ENCODE measurements at regions not wholly inside any gene's neighbourhood (a gene's known extent, or its start where the extent isn't known, plus 50 kb on each side); places are given as distances from the start of the nearest gene placed in this dataset.
"Not testable (repeated sequence)": the region's sequence is repeated elsewhere in the genome, so short reads cannot be mapped to it uniquely, and the experiment has no call there.

DNA sequence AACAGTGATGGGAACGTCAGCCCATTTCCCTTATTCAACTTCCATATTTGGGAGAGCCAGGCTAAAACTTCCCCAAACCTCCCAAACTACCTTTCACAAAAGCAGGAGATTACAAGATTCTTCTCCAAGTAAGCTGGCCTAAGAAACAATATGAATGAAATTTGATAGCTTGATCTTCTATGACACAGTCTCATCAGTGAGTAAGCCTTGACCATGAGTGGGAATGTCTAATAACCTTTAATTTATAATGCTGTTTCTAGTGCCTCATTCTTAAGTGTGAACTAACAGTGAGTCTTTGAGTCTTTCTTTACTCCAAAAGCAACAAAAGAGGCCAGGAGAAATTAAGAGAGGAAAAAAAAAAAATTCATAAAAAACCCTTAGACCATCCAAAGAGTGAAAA lies 1379.9 kb downstream of the EFNA5 start:
- no peak for DNase-seq

DNA sequence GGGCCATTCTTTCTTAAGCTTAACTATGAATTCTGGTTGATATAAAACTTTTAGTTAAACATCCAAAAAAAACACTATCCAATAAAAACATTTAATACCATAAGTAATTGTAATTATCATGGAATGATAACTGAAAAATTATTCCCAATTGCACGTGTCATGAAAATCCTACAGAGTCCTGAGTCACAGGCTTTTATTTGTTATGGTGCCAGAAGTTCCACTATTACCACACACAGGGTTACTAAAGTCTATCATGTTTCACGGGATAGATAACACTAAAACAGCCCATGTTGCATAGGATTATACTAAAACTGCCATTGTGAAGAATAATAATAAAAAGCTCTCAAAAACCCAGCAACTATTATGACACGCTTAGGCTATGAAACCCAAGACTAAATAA lies 1381.8 kb downstream of the EFNA5 start:
- no peak for DNase-seq

DNA sequence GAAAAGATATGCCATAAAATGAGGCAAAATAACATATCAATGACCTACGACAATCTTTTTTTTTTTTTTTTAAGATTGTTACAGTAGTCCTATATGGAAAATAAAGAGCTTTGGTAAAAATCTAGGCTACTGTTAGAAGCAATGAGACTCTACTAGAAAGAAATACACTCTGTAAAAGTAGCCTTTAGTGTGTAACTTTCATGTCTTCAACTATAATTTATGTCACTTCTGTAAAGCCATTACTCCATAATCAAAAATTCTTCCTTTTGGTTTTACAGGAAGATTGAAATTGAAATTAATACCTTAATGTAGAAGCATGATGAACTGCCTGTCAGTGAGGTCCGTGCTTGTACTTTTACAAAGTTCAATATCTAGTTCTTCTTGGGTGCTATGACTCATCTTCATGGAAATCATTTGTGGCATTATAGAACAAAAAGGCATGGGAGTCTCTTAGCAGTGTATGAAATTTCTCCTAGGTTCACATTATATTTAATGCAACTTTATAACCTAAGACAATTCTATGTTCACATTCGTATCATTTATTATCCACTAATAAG lies 1393.1 kb downstream of the EFNA5 start:
- no peak for DNase-seq

GRCh38 chr5:106269252-106269843 lies 1401.4 kb downstream of the EFNA5 start:
- no peak for DNase-seq

GRCh38 chr5:106267256-106267655 lies 1403.5 kb downstream of the EFNA5 start:
- no peak for DNase-seq

DNA sequence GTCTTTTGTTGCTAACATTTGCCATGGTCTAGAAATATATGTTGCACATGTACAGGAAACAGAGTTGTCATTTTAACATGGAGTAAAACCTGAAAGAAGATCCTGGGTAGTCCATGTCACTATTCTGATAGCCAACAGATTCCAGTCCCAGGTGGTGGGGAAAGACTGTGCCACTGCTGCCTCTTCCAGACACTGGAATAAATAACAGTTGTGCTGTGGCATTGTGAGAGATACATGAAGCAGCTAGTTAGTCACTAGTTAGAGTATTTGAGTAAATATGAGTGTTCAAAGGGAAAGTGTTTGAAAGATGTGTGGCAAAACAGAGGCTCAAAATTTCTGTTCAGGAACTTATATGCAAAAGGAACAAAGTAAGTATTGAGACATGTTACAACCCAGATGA lies 1408.3 kb downstream of the EFNA5 start:
- no peak for DNase-seq

GRCh38 chr5:106259431-106260090 lies 1411.2 kb downstream of the EFNA5 start:
- not testable (repeated sequence) for DNase-seq

DNA sequence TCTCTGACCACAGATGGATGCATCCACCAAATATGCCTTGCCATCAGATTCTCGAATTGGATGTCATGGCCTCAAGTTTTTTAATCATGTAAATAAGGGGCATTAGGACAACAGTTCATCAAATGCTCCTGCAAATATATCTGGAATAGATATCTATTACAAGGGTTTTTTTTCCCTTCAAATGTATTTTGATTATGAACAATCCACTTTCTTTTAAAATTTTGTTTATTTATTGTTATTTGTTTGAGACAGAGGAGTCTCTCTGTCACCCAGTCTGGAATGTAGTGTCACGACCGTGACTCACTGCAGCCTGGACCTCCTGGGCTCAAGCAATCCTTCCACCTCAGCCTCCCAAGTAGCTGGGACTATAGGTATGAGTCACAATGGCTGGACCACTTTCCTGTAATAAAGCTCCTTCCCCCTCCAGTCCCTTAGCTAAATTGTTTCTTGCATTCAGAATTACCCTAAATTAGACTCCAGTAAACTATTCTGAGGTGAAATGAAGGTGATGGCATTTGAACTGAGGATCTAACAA lies 1412.1 kb downstream of the EFNA5 start:
- DNase-seq, result no peak

- DNase-seq, result no peak
These were observed 1416.0 kb downstream of the EFNA5 start for GRCh38 chr5:106254784-106255183.

- DNase-seq, result not testable (repeated sequence)
These were observed 1424.5 kb downstream of the EFNA5 start for GRCh38 chr5:106246044-106246745.

- no peak for DNase-seq
These were observed 1429.3 kb downstream of the EFNA5 start for GRCh38 chr5:106241409-106241808.

DNA sequence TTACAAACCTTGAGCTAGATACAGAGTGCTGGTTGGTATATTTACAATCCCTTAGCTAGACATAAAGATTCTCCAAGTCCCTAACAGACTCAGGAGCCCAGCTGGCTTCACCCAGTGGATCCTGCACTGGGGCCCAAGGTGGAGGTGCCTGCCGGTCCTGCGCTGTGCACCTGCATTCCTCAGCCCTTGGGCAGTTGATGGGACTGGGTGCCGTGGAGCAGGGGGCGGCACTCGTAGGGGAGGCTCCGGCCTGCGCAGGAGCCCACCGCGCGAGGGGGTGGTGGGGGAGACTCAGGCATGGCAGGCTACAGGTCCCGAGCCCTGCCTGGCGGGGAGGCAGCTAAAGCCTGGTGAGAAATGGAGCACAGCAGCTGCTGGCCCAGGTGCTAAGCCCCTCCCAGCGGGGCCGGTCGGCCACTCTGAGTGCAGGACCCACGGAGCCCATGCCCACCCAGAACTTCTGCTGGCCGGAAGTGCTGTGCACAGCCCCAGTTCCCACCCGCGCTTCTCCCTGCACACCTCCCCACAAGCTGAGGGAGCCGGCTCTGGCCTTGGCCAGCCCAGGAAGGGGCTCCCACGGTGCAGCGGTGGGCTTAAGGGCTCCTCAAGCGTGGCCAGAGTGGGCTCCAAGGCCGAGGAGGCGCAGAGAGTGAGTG lies 1464.7 kb downstream of the EFNA5 start:
- DNase-seq, result no peak

- DNase-seq, result no peak
These were observed 1468.7 kb downstream of the EFNA5 start for GRCh38 chr5:106202035-106202434.

DNA sequence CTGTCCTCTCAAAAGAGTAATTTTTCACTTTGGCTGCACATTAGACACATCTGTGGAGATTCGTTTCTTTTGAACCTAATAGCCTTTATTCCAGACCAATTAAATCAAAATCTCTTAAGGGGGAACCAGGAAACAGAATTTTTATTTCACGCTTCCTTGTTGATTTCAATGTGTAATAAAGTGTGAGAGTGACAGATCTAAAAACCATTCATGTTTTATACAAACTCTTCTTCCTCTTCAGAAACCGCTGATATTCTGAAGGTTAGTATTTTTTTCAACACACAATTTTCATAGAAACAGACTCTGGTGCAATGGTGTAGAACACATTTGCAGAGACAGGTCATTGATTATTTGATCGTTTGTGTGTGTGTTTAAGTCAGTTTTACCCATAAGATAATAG lies 1469.8 kb downstream of the EFNA5 start:
- DNase-seq, result no peak

DNA sequence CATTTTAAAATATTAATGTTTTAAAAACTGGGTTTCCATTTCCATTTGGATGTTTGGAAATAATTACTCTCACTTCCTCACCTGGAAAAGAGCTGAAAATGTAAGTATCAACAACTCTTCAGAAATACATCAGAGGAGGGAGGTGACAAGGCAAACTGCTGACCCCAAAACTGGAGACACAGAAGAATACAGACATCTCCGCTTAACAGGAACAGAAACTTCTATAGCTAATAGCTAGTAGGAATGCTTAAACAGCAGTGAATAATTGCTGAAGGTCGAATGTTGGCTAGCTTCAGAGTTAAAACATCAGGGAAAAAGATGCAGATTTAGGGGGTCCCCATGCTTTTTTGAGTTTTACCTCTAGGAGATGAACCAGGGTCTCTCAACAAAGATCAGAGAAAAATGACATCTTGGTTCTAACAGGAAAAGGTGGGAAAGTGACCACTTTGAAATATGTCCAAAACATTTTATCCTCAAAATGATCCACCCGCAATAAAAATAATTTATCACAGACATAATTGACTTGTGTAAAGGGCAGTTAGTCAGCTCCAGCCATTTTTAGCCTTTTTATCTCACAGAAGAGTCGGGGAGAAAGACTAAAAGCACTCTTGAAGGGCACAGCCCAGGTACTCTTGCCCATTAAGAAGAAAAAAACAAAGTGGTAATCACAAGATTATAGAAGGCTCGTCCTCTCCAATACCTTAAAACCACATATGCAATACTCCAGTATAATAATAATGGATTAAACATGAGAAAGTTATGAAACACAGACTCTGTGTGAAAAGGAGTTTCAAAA lies 1474.9 kb downstream of the EFNA5 start:
- no peak for DNase-seq

DNA sequence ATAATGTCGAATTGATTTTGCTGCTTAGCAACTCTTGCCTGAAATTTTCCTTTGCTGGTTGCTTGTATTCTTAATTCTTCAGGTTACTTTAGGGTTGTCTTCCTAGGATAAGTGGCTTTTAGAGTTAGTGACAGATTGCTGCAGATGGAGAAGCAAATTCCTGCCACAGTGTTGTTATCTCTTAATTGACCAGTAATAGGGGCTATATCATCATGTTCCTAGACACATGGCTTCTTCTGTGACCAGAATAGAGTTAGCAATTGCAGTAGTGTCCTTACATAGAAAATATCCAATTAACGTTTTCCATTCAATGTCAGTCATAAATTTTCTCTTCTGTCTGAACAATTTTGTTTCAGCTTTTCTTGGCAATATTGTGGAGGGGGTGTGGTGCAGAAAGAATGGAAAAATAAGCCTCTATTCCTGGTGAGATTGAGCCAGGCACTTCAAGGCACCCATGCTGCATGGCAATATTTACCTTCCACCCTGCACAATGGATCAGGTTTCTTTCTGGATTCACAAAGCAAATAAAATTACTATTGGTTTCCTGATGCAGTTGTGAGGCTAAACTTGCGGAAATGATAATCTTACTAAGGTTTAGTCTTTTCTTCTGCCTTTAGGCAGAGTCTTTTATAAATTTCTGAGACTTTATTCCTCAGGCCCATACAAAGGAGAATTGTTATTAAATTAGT lies 1481.5 kb downstream of the EFNA5 start:
- DNase-seq, result no peak

- DNase-seq, result no peak
These were observed 1485.1 kb downstream of the EFNA5 start for GRCh38 chr5:106185661-106186081.

GRCh38 chr5:106174903-106175302 lies 1495.8 kb downstream of the EFNA5 start:
- no peak for DNase-seq

GRCh38 chr5:106172681-106173532 lies 1497.8 kb downstream of the EFNA5 start:
- no peak for DNase-seq

DNA sequence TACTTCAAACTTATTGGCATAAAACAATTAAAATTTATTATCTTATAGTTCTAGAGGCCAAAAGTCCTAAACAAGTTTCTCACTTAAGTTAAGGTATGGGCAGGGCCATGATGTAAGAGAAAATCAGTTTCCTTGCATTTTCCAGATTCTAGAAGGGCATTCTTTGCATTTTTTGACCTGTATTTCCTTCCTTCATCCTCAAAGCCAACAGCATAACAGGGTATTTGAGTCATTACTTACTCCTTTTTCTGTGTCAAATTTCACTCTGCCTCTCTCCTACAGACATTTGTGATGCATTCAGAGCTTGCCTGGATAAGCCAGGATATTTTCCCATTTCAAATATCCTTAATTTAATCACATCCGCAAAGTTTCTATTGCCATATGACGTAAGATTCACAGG lies 1499.0 kb downstream of the EFNA5 start:
- no peak for DNase-seq

GRCh38 chr5:106171132-106171531 lies 1499.6 kb downstream of the EFNA5 start:
- no peak for DNase-seq

All from CD4-positive, alpha-beta T cell treated with Interferon alpha-2 for 1 hour (primary cell).